Uterus (tissue), 3 donors: ENCODE measurements at regions not wholly inside any gene's neighbourhood (a gene's known extent, or its start where the extent isn't known, plus 50 kb on each side); places are given as distances from the start of the nearest gene placed in this dataset.

Experiments used
- DNase-seq, 2 donors: peaks; one replicate each; pipeline ENCODE4 v3.0.0-alpha.2; 2019 to 2020
- H3K27ac ChIP-seq, 2 donors: fragments of 200-600 bp; sonication (generic); 1 replicate in 1 of 2; 2 replicates in 1 of 2; pipeline ENCODE4 v1.5.1; 2016 to 2018
- H3K27me3 ChIP-seq, 2 donors: fragments of 200-600 bp; sonication (generic); one replicate each; pipeline ENCODE4 v1.5.1; 2018 to 2019; ENCODE audit warnings: control low read depth in 1 of 2
- H3K36me3 ChIP-seq, 2 donors: fragments of 200-600 bp; sonication (generic); one replicate each; pipeline ENCODE4 v1.5.1; 2019; ENCODE audit warnings: control low read depth in 1 of 2
- H3K4me1 ChIP-seq, 2 donors: fragments of 200-600 bp; sonication (generic); one replicate each; pipeline ENCODE4 v1.5.1; 2018 to 2019; ENCODE audit warnings: control low read depth in 1 of 2
- H3K4me3 ChIP-seq, 2 donors: fragments of 200-600 bp; sonication (generic); 1 replicate in 1 of 2; 2 replicates in 1 of 2; pipeline ENCODE4 v1.5.1; 2018 to 2019; ENCODE audit warnings: mild to moderate bottlenecking in 1 of 2
- H3K9me3 ChIP-seq, 2 donors: fragments of 200-600 bp; sonication (generic); one replicate each; pipeline ENCODE4 v1.5.1; 2019; ENCODE audit warnings: control low read depth in 1 of 2
- CTCF ChIP-seq, 4 experiments: fragments of 200-600 bp in 2 of 4; fragments of 450-650 bp in 2 of 4; sonication (generic) in 2 of 4; IDR thresholded peaks; one replicate each; pipeline ENCODE4 v1.5.1; 2016 to 2019; ENCODE audit warnings: antibody characterized with exemption in 4 of 4, mild to moderate bottlenecking in 2 of 4, moderate library complexity in 1 of 4
- POLR2A ChIP-seq, 2 donors: fragments of 450-650 bp; IDR thresholded peaks; one replicate each; pipeline ENCODE4 v1.6.1; 2016; ENCODE audit warnings: antibody characterized with exemption in 2 of 2, mild to moderate bottlenecking in 1 of 2, moderate library complexity in 1 of 2
- intact Hi-C: fragments of 100-400 bp; cut with DNase I; formaldehyde crosslinking; loops from one replicate; pipeline ENCODE4 v1.15.1; 2023; ENCODE audit warnings: low total_unique reads
- donor health status: DM: yes; HTN: yes; CAD: no.

- no peak overlapping the region for H3K27ac ChIP-seq
- DNase-seq: no peak
- H3K4me3 ChIP-seq: no peak overlapping the region
- TF ChIP-seq CTCF (IDR thresholded peaks at IDR 0.05) (no peak), POLR2A (IDR thresholded peaks at IDR 0.05) (no peak)
- H3K36me3 ChIP-seq: no peaks in the 10 kb centered on the region
- intact Hi-C loops: no loop called here
- no peaks in the 10 kb centered on the region for H3K4me1 ChIP-seq
- H3K27me3 ChIP-seq: no peaks in the 10 kb centered on the region
- no peaks in the 10 kb centered on the region for H3K9me3 ChIP-seq
Observed at GRCh38 chr20:39880890-39881289, 808.1 kb downstream of the MAFB start.

GRCh38 chr20:39879296-39879695 is 809.7 kb downstream of the MAFB start:
- intact Hi-C loops: no loop called here
- peak overlapping the region in 1 of 2 donors; percentile 15 for H3K27ac ChIP-seq
- H3K27me3 ChIP-seq: no peaks in the 10 kb centered on the region
- H3K36me3 ChIP-seq: no peaks in the 10 kb centered on the region
- no peaks in the 10 kb centered on the region for H3K9me3 ChIP-seq
- no peak for TF ChIP-seq POLR2A (IDR thresholded peaks at IDR 0.05)
- TF ChIP-seq CTCF (IDR thresholded peaks at IDR 0.05): no peak
- no peaks in the 10 kb centered on the region for H3K4me1 ChIP-seq
- no peak for DNase-seq
- H3K4me3 ChIP-seq: no peak overlapping the region

- Histone ChIP-seq H3K27me3 (no peaks in the 10 kb centered on the region), H3K36me3 (no peaks in the 10 kb centered on the region), H3K9me3 (no peaks in the 10 kb centered on the region), H3K27ac (peak overlapping the region in 1 of 2 donors; percentile 15), H3K4me1 (no peaks in the 10 kb centered on the region), H3K4me3 (no peak overlapping the region)
- intact Hi-C loops: no loop called here
- peak in 1 of 2 donors; percentile 26 for DNase-seq
- TF ChIP-seq POLR2A (IDR thresholded peaks at IDR 0.05): no peak
- TF ChIP-seq CTCF (IDR thresholded peaks at IDR 0.05): no peak
Observed at GRCh38 chr20:39878809-39879208, 810.2 kb downstream of the MAFB start.

- Histone ChIP-seq H3K4me1 (no peaks in the 10 kb centered on the region), H3K36me3 (no peaks in the 10 kb centered on the region), H3K27me3 (no peaks in the 10 kb centered on the region), H3K4me3 (no peak overlapping the region), H3K9me3 (no peaks in the 10 kb centered on the region), H3K27ac (peak overlapping the region in 1 of 2 donors; percentile 15)
- TF ChIP-seq POLR2A (IDR thresholded peaks at IDR 0.05) (no peak), CTCF (IDR thresholded peaks at IDR 0.05) (no peak)
- no peak for DNase-seq
- intact Hi-C loops: no loop called here
Observed at GRCh38 chr20:39878320-39878719, 810.7 kb downstream of the MAFB start.

- Histone ChIP-seq H3K36me3 (no peaks in the 10 kb centered on the region), H3K27ac (no peak overlapping the region), H3K4me3 (no peak overlapping the region), H3K27me3 (no peaks in the 10 kb centered on the region), H3K9me3 (no peaks in the 10 kb centered on the region), H3K4me1 (no peaks in the 10 kb centered on the region)
- DNase-seq: no peak
- no peak for TF ChIP-seq CTCF (IDR thresholded peaks at IDR 0.05)
- no peak for TF ChIP-seq POLR2A (IDR thresholded peaks at IDR 0.05)
- intact Hi-C loops: no loop called here
Observed at GRCh38 chr20:39877788-39878187, 811.2 kb downstream of the MAFB start.
